ENCODE measurements at regions not wholly inside any gene's neighbourhood (a gene's known extent, or its start where the extent isn't known, plus 50 kb on each side); places are given as distances from the start of the nearest gene placed in this dataset.

DNA sequence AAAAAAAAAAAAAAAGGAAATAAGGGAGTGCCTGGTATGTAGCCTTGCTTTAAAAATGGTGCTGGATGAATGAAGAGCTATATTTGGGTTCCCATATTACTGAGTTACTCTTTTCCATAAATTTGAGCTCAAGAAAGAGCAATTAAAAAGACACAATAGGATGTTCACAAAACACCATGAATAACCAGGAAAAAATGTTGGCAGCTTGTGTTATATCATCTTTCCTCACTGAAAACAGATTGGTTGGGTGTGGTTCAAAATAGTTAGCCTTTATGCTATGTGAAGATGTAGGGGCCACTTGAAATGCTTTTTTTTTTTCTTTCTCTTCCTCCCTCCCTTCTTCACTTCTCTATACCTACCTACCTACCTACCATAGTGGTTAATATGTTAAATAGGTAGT, 256.9 kb downstream of the STK31 start:
- TF ChIP-seq SIN3A (IDR thresholded peaks at IDR 0.05; ENCODE audit: borderline replicate concordance, low read depth, low read length) = no peak
- no peak for TF ChIP-seq ELF1 (IDR thresholded peaks at IDR 0.05)
- no peak for TF ChIP-seq RXRA (IDR thresholded peaks at IDR 0.05; ENCODE audit: borderline replicate concordance, low read depth)
- TF ChIP-seq, protein P1, sequence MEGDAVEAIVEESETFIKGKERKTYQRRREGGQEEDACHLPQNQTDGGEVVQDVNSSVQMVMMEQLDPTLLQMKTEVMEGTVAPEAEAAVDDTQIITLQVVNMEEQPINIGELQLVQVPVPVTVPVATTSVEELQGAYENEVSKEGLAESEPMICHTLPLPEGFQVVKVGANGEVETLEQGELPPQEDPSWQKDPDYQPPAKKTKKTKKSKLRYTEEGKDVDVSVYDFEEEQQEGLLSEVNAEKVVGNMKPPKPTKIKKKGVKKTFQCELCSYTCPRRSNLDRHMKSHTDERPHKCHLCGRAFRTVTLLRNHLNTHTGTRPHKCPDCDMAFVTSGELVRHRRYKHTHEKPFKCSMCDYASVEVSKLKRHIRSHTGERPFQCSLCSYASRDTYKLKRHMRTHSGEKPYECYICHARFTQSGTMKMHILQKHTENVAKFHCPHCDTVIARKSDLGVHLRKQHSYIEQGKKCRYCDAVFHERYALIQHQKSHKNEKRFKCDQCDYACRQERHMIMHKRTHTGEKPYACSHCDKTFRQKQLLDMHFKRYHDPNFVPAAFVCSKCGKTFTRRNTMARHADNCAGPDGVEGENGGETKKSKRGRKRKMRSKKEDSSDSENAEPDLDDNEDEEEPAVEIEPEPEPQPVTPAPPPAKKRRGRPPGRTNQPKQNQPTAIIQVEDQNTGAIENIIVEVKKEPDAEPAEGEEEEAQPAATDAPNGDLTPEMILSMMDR (IDR thresholded peaks at IDR 0.05) = no peak
- TF ChIP-seq YY1 (IDR thresholded peaks at IDR 0.05; ENCODE audit: low read depth) = no peak
- TF ChIP-seq GATA2 (CRISPR knock-in tag; IDR thresholded peaks at IDR 0.05) = no peak
- TF ChIP-seq EZH2phosphoT487 (IDR thresholded peaks at IDR 0.05; ENCODE audit: borderline replicate concordance, low read depth) = no peak
- TF ChIP-seq, protein P2, sequence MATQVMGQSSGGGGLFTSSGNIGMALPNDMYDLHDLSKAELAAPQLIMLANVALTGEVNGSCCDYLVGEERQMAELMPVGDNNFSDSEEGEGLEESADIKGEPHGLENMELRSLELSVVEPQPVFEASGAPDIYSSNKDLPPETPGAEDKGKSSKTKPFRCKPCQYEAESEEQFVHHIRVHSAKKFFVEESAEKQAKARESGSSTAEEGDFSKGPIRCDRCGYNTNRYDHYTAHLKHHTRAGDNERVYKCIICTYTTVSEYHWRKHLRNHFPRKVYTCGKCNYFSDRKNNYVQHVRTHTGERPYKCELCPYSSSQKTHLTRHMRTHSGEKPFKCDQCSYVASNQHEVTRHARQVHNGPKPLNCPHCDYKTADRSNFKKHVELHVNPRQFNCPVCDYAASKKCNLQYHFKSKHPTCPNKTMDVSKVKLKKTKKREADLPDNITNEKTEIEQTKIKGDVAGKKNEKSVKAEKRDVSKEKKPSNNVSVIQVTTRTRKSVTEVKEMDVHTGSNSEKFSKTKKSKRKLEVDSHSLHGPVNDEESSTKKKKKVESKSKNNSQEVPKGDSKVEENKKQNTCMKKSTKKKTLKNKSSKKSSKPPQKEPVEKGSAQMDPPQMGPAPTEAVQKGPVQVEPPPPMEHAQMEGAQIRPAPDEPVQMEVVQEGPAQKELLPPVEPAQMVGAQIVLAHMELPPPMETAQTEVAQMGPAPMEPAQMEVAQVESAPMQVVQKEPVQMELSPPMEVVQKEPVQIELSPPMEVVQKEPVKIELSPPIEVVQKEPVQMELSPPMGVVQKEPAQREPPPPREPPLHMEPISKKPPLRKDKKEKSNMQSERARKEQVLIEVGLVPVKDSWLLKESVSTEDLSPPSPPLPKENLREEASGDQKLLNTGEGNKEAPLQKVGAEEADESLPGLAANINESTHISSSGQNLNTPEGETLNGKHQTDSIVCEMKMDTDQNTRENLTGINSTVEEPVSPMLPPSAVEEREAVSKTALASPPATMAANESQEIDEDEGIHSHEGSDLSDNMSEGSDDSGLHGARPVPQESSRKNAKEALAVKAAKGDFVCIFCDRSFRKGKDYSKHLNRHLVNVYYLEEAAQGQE (IDR thresholded peaks at IDR 0.05; ENCODE audit: low read depth, low read length) = no peak
- no peak for TF ChIP-seq POLR2AphosphoS5 (IDR thresholded peaks at IDR 0.05; ENCODE audit: low read depth, low read length)

Data from SK-N-SH (cell line).